ENCODE measurements at regions not wholly inside any gene's neighbourhood (a gene's known extent, or its start where the extent isn't known, plus 50 kb on each side); places are given as distances from the start of the nearest gene placed in this dataset.

- TF ChIP-seq CTCF (IDR thresholded peaks at IDR 0.05; ENCODE audit: insufficient read depth, low read depth, low read length): no peak
- no peak for TF ChIP-seq EZH2 (IDR thresholded peaks at IDR 0.05; ENCODE audit: insufficient read depth, low read length)
These were observed 180.5 kb downstream of the MIAT start for GRCh38 chr22:26837784-26838470.

Data from astrocyte (in vitro differentiated cells and primary cell).